Panc1 (cell line): ENCODE measurements at regions not wholly inside any gene's neighbourhood (a gene's known extent, or its start where the extent isn't known, plus 50 kb on each side); places are given as distances from the start of the nearest gene placed in this dataset.
"Not testable (repeated sequence)": the region's sequence is repeated elsewhere in the genome, so short reads cannot be mapped to it uniquely, and the experiment has no call there.

Source experiments
- ATAC-seq: fragments of 200-7000 bp; cut with Tn5 transposase; 2 replicates; pipeline ENCODE4 v1.9.1; 2020; ENCODE audit warnings: mild to moderate bottlenecking, moderate library complexity
- BruUV-seq: library from RNA; stranded (reverse); fragments of 400-500 nt; replicated peaks from 2 replicates; lab custom pipeline; 2021; lab: Mats Ljungman, UMichigan
- CTCF ChIA-PET: fragments of 300-600 bp; sonication (Branson Sonifier 250); formaldehyde crosslinking; loops from one replicate; lab custom pipeline; 2022; ENCODE audit warnings: antibody characterized with exemption; lab: Charles Lee
- POLR2A ChIA-PET: fragments of 300-600 bp; sonication (Branson Sonifier 250); formaldehyde crosslinking; loops from one replicate; lab custom pipeline; 2022; ENCODE audit warnings: antibody characterized with exemption; lab: Charles Lee
- DNase-seq: peaks from one replicate; pipeline ENCODE4 v3.0.0-alpha.2; 2010; ENCODE audit warnings: low read depth, low spot score
- H3K27ac ChIP-seq: 2 replicates; pipeline ENCODE4 v1.5.1; 2011; ENCODE audit warnings: mild to moderate bottlenecking, low read length, inconsistent platforms
- H3K27me3 ChIP-seq: fragments of 200-500 bp; sonication (Bioruptor generic); 2 replicates; pipeline ENCODE4 v1.6.0; 2014; ENCODE audit warnings: low read length, inconsistent platforms; ENCODE audit not compliant: control insufficient read depth, insufficient read depth
- H3K36me3 ChIP-seq: fragments of 200-500 bp; sonication (Bioruptor generic); 2 replicates; pipeline ENCODE4 v1.5.1; 2014; ENCODE audit warnings: inconsistent platforms, mild to moderate bottlenecking, low read length, moderate library complexity; ENCODE audit not compliant: control insufficient read depth, insufficient read depth
- H3K4me1 ChIP-seq: 2 replicates; pipeline ENCODE4 v1.5.1; 2011; ENCODE audit warnings: inconsistent platforms, mild to moderate bottlenecking, low read length, moderate library complexity; ENCODE audit not compliant: control insufficient read depth, insufficient read depth
- H3K4me3 ChIP-seq, 2 experiments: 2 replicates each; pipeline ENCODE4 v1.5.1; 2011 to 2012; ENCODE audit warnings: low read depth in 2 of 2, low read length in 2 of 2, mild to moderate bottlenecking in 2 of 2, inconsistent platforms in 1 of 2, moderate library complexity in 1 of 2
- H3K9me3 ChIP-seq: fragments of 200-500 bp; sonication (Bioruptor generic); 2 replicates; pipeline ENCODE4 v1.5.1; 2014; ENCODE audit warnings: low read depth, mild to moderate bottlenecking, inconsistent platforms, low read length, moderate library complexity; ENCODE audit not compliant: control insufficient read depth, insufficient read depth
- CTCF ChIP-seq: fragments of 450-650 bp; IDR thresholded peaks from 2 replicates; pipeline ENCODE4 v1.5.1; 2017; ENCODE audit warnings: mild to moderate bottlenecking
- POLR2AphosphoS5 ChIP-seq: IDR thresholded peaks from 2 replicates; pipeline ENCODE4 v1.6.1; 2012; ENCODE audit warnings: mild to moderate bottlenecking, low read depth, low read length, moderate library complexity
- REST ChIP-seq, 2 experiments: IDR thresholded peaks; 2 replicates each; pipeline ENCODE4 v1.6.1; 2011 to 2012; ENCODE audit warnings: low read depth in 2 of 2, control low read depth in 1 of 2, low read length in 1 of 2, mild to moderate bottlenecking in 1 of 2, moderate library complexity in 1 of 2; ENCODE audit not compliant: insufficient read depth in 1 of 2
- SIN3A ChIP-seq: IDR thresholded peaks from 2 replicates; pipeline ENCODE4 v1.6.1; 2012; ENCODE audit warnings: low read depth, mild to moderate bottlenecking, low read length, moderate library complexity, borderline replicate concordance; ENCODE audit not compliant: insufficient read depth
- TCF7L2 ChIP-seq: IDR thresholded peaks from 2 replicates; pipeline ENCODE4 v1.6.1; 2011; ENCODE audit warnings: mild to moderate bottlenecking, low read depth, low read length, inconsistent platforms
- in situ Hi-C: cut with HindIII; loops from 2 replicates; pipeline ENCODE4 v1.10.0; 2016; ENCODE audit warnings: low sequenced_read_pairs, low pct_unique_long_range_greater_than_20kb
- intact Hi-C: fragments of 100-400 bp; cut with micrococcal nuclease; formaldehyde crosslinking; loops from one replicate; pipeline ENCODE4 v1.10.0; 2022; ENCODE audit not compliant: unreplicated experiment

- in situ Hi-C loops = no loop called here
- no peaks in the 10 kb centered on the region for H3K27me3 ChIP-seq
- no peak for ATAC-seq
- no peak for TF ChIP-seq SIN3A
- TF ChIP-seq REST (IDR thresholded peaks at IDR 0.05; ENCODE audit: insufficient read depth in 1 of 2, low read depth in 2 of 2, low read length in 1 of 2) = no peak
- no peak for TF ChIP-seq TCF7L2
- TF ChIP-seq POLR2AphosphoS5 = no peak
- no peak for TF ChIP-seq CTCF
- no peaks in the 10 kb centered on the region for H3K9me3 ChIP-seq
- no peak overlapping the region for H3K4me3 ChIP-seq
- CTCF ChIA-PET = no interaction called here
- intact Hi-C loops = no loop called here
- no peaks in the 10 kb centered on the region for H3K4me1 ChIP-seq
- DNase-seq = no peak
- no peaks in the 10 kb centered on the region for H3K36me3 ChIP-seq
- POLR2A ChIA-PET = interaction anchor here (0.6 kb wide), 1 partner anchor 189 kb away, joined by 12 read pairs; no protein-coding TSS in a partner anchor
- no peak overlapping the region for H3K27ac ChIP-seq
- BruUV-seq = no TSS peak
Observed at GRCh38 chr1:72432645-72433267, 150.4 kb upstream of the NEGR1 start.

GRCh38 chr1:72431810-72432209, 149.5 kb upstream of the NEGR1 start:
- in situ Hi-C loops = no loop called here
- Histone ChIP-seq H3K36me3 (no peaks in the 10 kb centered on the region), H3K27me3 (no peaks in the 10 kb centered on the region), H3K4me3 (no peak overlapping the region), H3K9me3 (no peaks in the 10 kb centered on the region), H3K27ac (no peak overlapping the region), H3K4me1 (no peaks in the 10 kb centered on the region)
- intact Hi-C loops = no loop called here
- ChIA-PET CTCF (no interaction called here), POLR2A (no interaction called here)
- DNase-seq = no peak
- no TSS peak for BruUV-seq
- TF ChIP-seq REST (IDR thresholded peaks at IDR 0.05; ENCODE audit: insufficient read depth in 1 of 2, low read depth in 2 of 2, low read length in 1 of 2) = no peak
- TF ChIP-seq CTCF = no peak
- TF ChIP-seq SIN3A = no peak
- TF ChIP-seq POLR2AphosphoS5 = no peak
- no peak for TF ChIP-seq TCF7L2
- no peak for ATAC-seq

- H3K27me3 ChIP-seq, DNase-seq, CTCF ChIA-PET, intact Hi-C loops, H3K27ac ChIP-seq, H3K9me3 ChIP-seq, ATAC-seq, H3K4me3 ChIP-seq, H3K36me3 ChIP-seq, POLR2A ChIA-PET, H3K4me1 ChIP-seq, in situ Hi-C loops, BruUV-seq: not testable (repeated sequence)
Observed at GRCh38 chr1:72428276-72428675, 145.9 kb upstream of the NEGR1 start.
